ENCODE measurements at regions not wholly inside any gene's neighbourhood (a gene's known extent, or its start where the extent isn't known, plus 50 kb on each side); places are given as distances from the start of the nearest gene placed in this dataset.

DNA sequence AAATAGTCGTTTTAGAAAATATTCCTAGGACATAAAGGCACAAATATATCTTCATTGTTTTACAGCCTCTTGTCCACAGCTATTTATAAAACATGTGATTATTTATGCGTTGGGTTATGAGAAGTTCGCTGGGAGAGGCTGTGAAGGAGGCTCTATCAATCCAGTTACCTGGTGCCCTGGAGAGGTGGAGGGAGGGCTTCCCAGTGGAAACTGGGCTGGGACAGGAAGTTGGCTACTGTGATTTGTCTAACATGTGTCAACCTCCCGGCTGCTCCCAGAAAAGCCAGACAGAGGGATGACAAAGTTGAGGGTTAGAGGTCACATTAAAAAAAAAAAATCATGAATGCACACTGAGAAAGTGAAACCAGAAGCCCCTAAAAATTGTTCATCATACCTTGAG is 346.5 kb downstream of the ZNF536 start:
- H3K27ac ChIP-seq = peak overlapping the region in 4 of 5 donors; percentile 79 to 90 (median 84)

DNA sequence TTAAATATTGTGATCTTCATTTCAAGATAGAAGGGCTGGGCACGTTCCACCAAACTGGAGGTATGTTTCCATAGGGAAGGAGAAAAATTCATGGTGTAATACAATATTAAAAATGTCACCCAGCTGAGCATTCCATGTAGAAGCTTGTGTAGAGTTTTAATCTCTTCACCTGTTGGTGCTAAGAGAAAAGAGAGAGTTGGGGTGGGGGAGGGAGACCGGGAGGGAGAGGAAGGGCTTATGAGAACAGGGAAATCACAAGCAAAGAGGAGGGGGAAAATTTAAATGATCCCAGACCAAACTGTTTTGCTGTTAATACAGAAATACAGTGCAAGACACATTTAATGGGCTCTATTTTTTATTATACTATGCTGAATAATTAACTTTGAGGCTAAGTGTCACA is 345.8 kb downstream of the ZNF536 start:
- DNase-seq = no peak
- peaks cover 4 to 13% of the 10 kb centered on the region in 2 donors for H3K4me1 ChIP-seq (replicated peaks in 1 of 2)
- no peaks in the 10 kb centered on the region for H3K36me3 ChIP-seq (replicated peaks in 1 of 2)
- no peaks in the 10 kb centered on the region for H3K27me3 ChIP-seq
- H3K4me3 ChIP-seq = no peak overlapping the region
- TF ChIP-seq, protein P1, sequence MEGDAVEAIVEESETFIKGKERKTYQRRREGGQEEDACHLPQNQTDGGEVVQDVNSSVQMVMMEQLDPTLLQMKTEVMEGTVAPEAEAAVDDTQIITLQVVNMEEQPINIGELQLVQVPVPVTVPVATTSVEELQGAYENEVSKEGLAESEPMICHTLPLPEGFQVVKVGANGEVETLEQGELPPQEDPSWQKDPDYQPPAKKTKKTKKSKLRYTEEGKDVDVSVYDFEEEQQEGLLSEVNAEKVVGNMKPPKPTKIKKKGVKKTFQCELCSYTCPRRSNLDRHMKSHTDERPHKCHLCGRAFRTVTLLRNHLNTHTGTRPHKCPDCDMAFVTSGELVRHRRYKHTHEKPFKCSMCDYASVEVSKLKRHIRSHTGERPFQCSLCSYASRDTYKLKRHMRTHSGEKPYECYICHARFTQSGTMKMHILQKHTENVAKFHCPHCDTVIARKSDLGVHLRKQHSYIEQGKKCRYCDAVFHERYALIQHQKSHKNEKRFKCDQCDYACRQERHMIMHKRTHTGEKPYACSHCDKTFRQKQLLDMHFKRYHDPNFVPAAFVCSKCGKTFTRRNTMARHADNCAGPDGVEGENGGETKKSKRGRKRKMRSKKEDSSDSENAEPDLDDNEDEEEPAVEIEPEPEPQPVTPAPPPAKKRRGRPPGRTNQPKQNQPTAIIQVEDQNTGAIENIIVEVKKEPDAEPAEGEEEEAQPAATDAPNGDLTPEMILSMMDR (IDR thresholded peaks at IDR 0.05) = no peak
- 83 to 96% (median 91%) methylated on average over 2 of the region's 2 CpGs for WGBS, 4 donors
- no peaks in the 10 kb centered on the region for H3K9me3 ChIP-seq (replicated peaks in 1 of 3)
- no peak overlapping the region for H3K27ac ChIP-seq
- intact Hi-C loops (cut with DNase I) = no loop called here

More for the DNA sequence above, 346.5 kb downstream of the ZNF536 start:
- Histone ChIP-seq H3K4me1 (replicated peaks in 1 of 2) (peaks cover 4 to 13% of the 10 kb centered on the region in 2 donors), H3K27me3 (no peaks in the 10 kb centered on the region), H3K9me3 (replicated peaks in 1 of 3) (no peaks in the 10 kb centered on the region), H3K4me3 (peak overlapping the region in 1 of 4 donors; percentile 70), H3K36me3 (replicated peaks in 1 of 2) (no peaks in the 10 kb centered on the region)
- peak in 6 of 7 donors; percentile 20 to 56 (median 35) for DNase-seq
- 6 to 24% (median 18%) methylated on average over 4 of the region's 4 CpGs for whole genome bisulfite sequencing, 4 donors
- intact Hi-C loops (cut with DNase I) = no loop called here
- TF ChIP-seq POLR2A (IDR thresholded peaks at IDR 0.05) = no peak
- TF ChIP-seq, protein P1 (IDR thresholded peaks at IDR 0.05) = no peak

DNA sequence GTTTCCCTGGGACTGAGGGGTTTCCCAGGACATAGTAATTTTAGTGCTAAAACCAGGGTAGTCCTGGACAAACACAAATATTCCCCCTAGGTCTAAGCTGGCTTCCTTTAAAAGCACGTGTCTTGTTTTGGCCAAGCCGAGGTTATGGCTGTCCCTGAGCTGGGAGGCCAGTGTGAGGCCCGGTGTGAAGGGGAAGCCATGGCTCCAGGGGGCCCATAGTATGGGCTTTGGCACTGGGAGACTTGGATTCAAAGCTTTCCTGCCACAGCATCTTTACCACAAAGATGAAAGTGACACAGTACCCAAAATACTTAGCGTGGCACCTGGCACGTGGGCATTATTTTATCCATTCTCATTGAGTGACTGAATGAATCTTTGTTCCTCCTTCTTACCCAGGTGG is 345.2 kb downstream of the ZNF536 start:
- peaks cover 4 to 13% of the 10 kb centered on the region in 2 donors for H3K4me1 ChIP-seq (replicated peaks in 1 of 2)
- no peak overlapping the region for H3K4me3 ChIP-seq
- no peak for DNase-seq
- WGBS, 4 donors = 87 to 94% (median 92%) methylated on average over 4 to 5 of the region's 5 CpGs
- H3K27ac ChIP-seq = no peak overlapping the region
- TF ChIP-seq POLR2A (IDR thresholded peaks at IDR 0.05) = no peak
- TF ChIP-seq, protein P1 (IDR thresholded peaks at IDR 0.05) = no peak
- no peaks in the 10 kb centered on the region for H3K27me3 ChIP-seq
- H3K9me3 ChIP-seq (replicated peaks in 1 of 3) = no peaks in the 10 kb centered on the region
- no peaks in the 10 kb centered on the region for H3K36me3 ChIP-seq (replicated peaks in 1 of 2)
- intact Hi-C loops (cut with DNase I) = no loop called here

DNA sequence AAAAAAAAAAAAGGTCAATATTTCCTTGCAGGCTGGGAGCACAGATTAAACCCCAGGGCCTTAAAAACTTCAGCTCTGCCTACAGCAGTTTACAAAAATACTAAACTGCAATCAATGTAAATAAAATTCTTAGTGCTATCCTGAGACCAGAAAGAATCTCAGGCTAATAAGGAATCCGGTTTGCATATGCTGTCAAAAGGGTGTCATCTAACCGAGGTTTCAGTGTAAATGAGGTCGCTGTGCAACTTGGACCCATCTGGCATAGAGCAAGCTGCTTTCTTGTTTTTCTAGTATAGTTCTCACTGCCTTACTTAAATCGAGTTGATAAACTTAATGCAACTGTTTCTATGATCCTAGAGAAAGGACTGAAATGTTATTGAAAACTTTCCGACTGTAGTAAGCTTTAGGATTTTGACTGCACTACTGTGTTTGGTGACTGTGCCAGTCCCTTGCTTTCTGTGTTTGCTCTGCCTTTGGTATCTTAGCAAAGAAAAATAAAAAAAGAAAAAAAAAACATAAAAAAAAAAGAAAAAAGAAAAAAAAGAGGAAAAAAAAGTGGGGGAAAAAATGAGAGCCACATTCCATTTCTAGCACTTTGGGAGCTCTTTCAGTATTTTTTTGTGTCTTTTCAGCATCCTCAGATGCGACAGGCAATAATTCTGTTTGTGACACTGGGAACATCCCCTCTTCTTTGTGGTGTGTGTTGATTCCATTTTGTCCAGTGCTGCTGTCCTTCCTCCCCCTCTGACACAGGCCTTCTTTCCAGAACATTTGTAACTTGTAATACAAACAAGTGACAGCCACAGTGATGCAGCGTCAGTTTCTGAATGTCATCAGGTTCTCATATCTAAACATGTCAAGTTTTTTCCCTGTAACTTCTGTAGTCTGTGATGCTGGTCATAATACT is 340.5 kb downstream of the ZNF536 start:
- no peak overlapping the region for H3K4me3 ChIP-seq
- H3K9me3 ChIP-seq (replicated peaks in 1 of 3) = no peaks in the 10 kb centered on the region
- no peak overlapping the region for H3K27ac ChIP-seq
- TF ChIP-seq, protein P1 (IDR thresholded peaks at IDR 0.05) = no peak
- TF ChIP-seq POLR2A (IDR thresholded peaks at IDR 0.05) = no peak
- no peaks in the 10 kb centered on the region for H3K36me3 ChIP-seq (replicated peaks in 1 of 2)
- no peaks in the 10 kb centered on the region for H3K4me1 ChIP-seq (replicated peaks in 1 of 2)
- intact Hi-C loops (cut with DNase I) = no loop called here
- no peak for DNase-seq
- no peaks in the 10 kb centered on the region for H3K27me3 ChIP-seq
- WGBS, 4 donors = 80 to 86% (median 84%) methylated on average over 7 of the region's 7 CpGs

All from adrenal gland (tissue), 9 donors.